PC-3 (cell line): ENCODE measurements at regions not wholly inside any gene's neighbourhood (a gene's known extent, or its start where the extent isn't known, plus 50 kb on each side); places are given as distances from the start of the nearest gene placed in this dataset.
"Not testable (repeated sequence)": the region's sequence is repeated elsewhere in the genome, so short reads cannot be mapped to it uniquely, and the experiment has no call there.

ENCODE experiments used
- ATAC-seq: fragments of 200-7000 bp; cut with Tn5 transposase; 2 replicates; pipeline ENCODE4 v1.9.1; 2020; ENCODE audit warnings: mild to moderate bottlenecking, moderate library complexity
- BruUV-seq: library from RNA; stranded (reverse); fragments of 400-500 nt; replicated peaks from 2 replicates; lab custom pipeline; 2021; lab: Mats Ljungman, UMichigan
- CTCF ChIA-PET: fragments of 300-600 bp; sonication (Branson Sonifier 250); formaldehyde crosslinking; loops from one replicate; lab custom pipeline; 2022; ENCODE audit warnings: antibody characterized with exemption; lab: Charles Lee
- POLR2A ChIA-PET: fragments of 300-600 bp; sonication (Branson Sonifier 250); formaldehyde crosslinking; loops from one replicate; lab custom pipeline; 2022; ENCODE audit warnings: antibody characterized with exemption; ENCODE audit not compliant: unreplicated experiment; lab: Charles Lee
- DNase-seq: peaks from one replicate; pipeline ENCODE4 v3.0.0-alpha.2; 2015
- H2AFZ ChIP-seq: fragments of 300-600 bp; sonication (generic); 2 replicates; pipeline ENCODE4 v1.6.0; 2016; ENCODE audit warnings: antibody characterized with exemption, low read length
- H3F3A ChIP-seq: fragments of 300-600 bp; sonication (generic); one replicate; pipeline ENCODE4 v1.6.0; 2017; ENCODE audit warnings: antibody characterized with exemption, low read length, control low read depth, mild to moderate bottlenecking; ENCODE audit not compliant: unreplicated experiment
- H3K27ac ChIP-seq: fragments of 300-600 bp; sonication (generic); 2 replicates; pipeline ENCODE4 v1.5.1; 2016; ENCODE audit warnings: mild to moderate bottlenecking, low read length
- H3K27me3 ChIP-seq: fragments of 300-600 bp; sonication (generic); 2 replicates; pipeline ENCODE4 v1.6.1; 2016; ENCODE audit warnings: low read length, mixed read lengths
- H3K36me3 ChIP-seq: fragments of 300-600 bp; sonication (generic); 2 replicates; pipeline ENCODE4 v1.6.1; 2016; ENCODE audit warnings: low read depth, mixed run types, low read length, mixed read lengths
- H3K4me1 ChIP-seq: fragments of 300-600 bp; sonication (generic); 2 replicates; pipeline ENCODE4 v1.5.1; 2016; ENCODE audit warnings: low read length; ENCODE audit not compliant: insufficient read depth
- H3K4me2 ChIP-seq: fragments of 300-600 bp; sonication (generic); 2 replicates; pipeline ENCODE4 v1.6.0; 2016; ENCODE audit warnings: low read length
- H3K4me3 ChIP-seq: fragments of 300-600 bp; sonication (generic); 2 replicates; pipeline ENCODE4 v1.5.1; 2016; ENCODE audit warnings: mild to moderate bottlenecking, low read length, mixed read lengths
- H3K79me2 ChIP-seq: fragments of 300-600 bp; sonication (generic); 2 replicates; pipeline ENCODE4 v1.6.1; 2017; ENCODE audit warnings: low read length, mixed read lengths
- H3K9ac ChIP-seq: fragments of 300-600 bp; sonication (generic); 2 replicates; pipeline ENCODE4 v1.6.0; 2016; ENCODE audit warnings: mild to moderate bottlenecking, low read length
- H3K9me2 ChIP-seq: fragments of 300-600 bp; sonication (generic); replicated peaks from 2 replicates; pipeline ENCODE4 v1.6.1; 2016; ENCODE audit warnings: mixed run types, low read length, mixed read lengths
- H3K9me3 ChIP-seq: fragments of 300-600 bp; sonication (generic); 2 replicates; pipeline ENCODE4 v1.6.1; 2016; ENCODE audit warnings: low read length, mixed read lengths
- H4K20me1 ChIP-seq: fragments of 300-600 bp; sonication (generic); 2 replicates; pipeline ENCODE4 v1.6.1; 2016; ENCODE audit warnings: low read length, mixed read lengths
- CTCF ChIP-seq: fragments of 300-600 bp; sonication (generic); conservative IDR thresholded peaks from 2 replicates; pipeline ENCODE4 v1.5.1; 2017; ENCODE audit warnings: antibody characterized with exemption, low read depth, mild to moderate bottlenecking, low read length
- EZH2 ChIP-seq: fragments of 300-600 bp; sonication (generic); IDR thresholded peaks from one replicate; pipeline ENCODE4 v1.6.1; 2017; ENCODE audit warnings: antibody characterized with exemption, mild to moderate bottlenecking, low read length; ENCODE audit not compliant: unreplicated experiment
- EZH2phosphoT487 ChIP-seq: fragments of 300-600 bp; sonication (generic); IDR thresholded peaks from 2 replicates; pipeline ENCODE4 v1.6.1; 2018; ENCODE audit warnings: mild to moderate bottlenecking, antibody characterized with exemption, low read length, borderline replicate concordance
- intact Hi-C: fragments of 100-400 bp; cut with micrococcal nuclease; formaldehyde crosslinking; loops from 2 replicates; pipeline ENCODE4 v1.9.0; 2023

GRCh38 chr1:74943046-74943445 is 191.1 kb upstream of the LHX8 start:
- intact Hi-C loops = no loop called here
- Histone ChIP-seq H2AFZ (no peak overlapping the region), H3K4me1 (no peaks in the 10 kb centered on the region), H3K4me2 (no peak overlapping the region), H3K9ac (no peak overlapping the region), H3F3A (no peaks in the 10 kb centered on the region), H3K27ac (no peak overlapping the region), H3K27me3 (peaks cover 26% of the 10 kb centered on the region), H3K9me2 (no peaks in the 10 kb centered on the region), H4K20me1 (no peaks in the 10 kb centered on the region), H3K79me2 (no peaks in the 10 kb centered on the region), H3K4me3 (no peak overlapping the region), H3K9me3 (no peaks in the 10 kb centered on the region), H3K36me3 (no peaks in the 10 kb centered on the region)
- no TSS peak for BruUV-seq
- ChIA-PET POLR2A (no interaction called here), CTCF (no interaction called here)
- TF ChIP-seq CTCF (no peak), EZH2 (no peak), EZH2phosphoT487 (no peak)
- ATAC-seq = no peak
- DNase-seq = no peak

- BruUV-seq = no TSS peak
- H3K9me2 ChIP-seq = no peaks in the 10 kb centered on the region
- no peak for ATAC-seq
- H3K9ac ChIP-seq = no peak overlapping the region
- CTCF ChIA-PET = no interaction called here
- H3K9me3 ChIP-seq = no peaks in the 10 kb centered on the region
- no peaks in the 10 kb centered on the region for H3K36me3 ChIP-seq
- H4K20me1 ChIP-seq = no peaks in the 10 kb centered on the region
- no peak overlapping the region for H3K27ac ChIP-seq
- no peak overlapping the region for H3K4me2 ChIP-seq
- H3K4me1 ChIP-seq = no peaks in the 10 kb centered on the region
- DNase-seq = no peak
- POLR2A ChIA-PET = no interaction called here
- no peaks in the 10 kb centered on the region for H3K79me2 ChIP-seq
- H3K4me3 ChIP-seq = no peak overlapping the region
- intact Hi-C loops = no loop called here
- H3K27me3 ChIP-seq = peaks cover 23% of the 10 kb centered on the region
- TF ChIP-seq CTCF = no peak
- no peak for TF ChIP-seq EZH2phosphoT487
- no peak for TF ChIP-seq EZH2
- H2AFZ ChIP-seq = no peak overlapping the region
- H3F3A ChIP-seq = no peaks in the 10 kb centered on the region
These were observed 187.8 kb upstream of the LHX8 start for GRCh38 chr1:74946388-74946787.

- H3K79me2 ChIP-seq, H3K27ac ChIP-seq, DNase-seq, H3K9ac ChIP-seq, H3K4me2 ChIP-seq, H3K4me3 ChIP-seq, ATAC-seq, BruUV-seq, CTCF ChIA-PET, H3K9me3 ChIP-seq, POLR2A ChIA-PET, H4K20me1 ChIP-seq, intact Hi-C loops, H3F3A ChIP-seq, H2AFZ ChIP-seq, H3K9me2 ChIP-seq, H3K4me1 ChIP-seq, H3K36me3 ChIP-seq: not testable (repeated sequence)
- H3K27me3 ChIP-seq = peaks cover 23% of the 10 kb centered on the region
These were observed 184.8 kb upstream of the LHX8 start for GRCh38 chr1:74949348-74949747.

- H3F3A ChIP-seq, BruUV-seq, H3K79me2 ChIP-seq, H3K36me3 ChIP-seq, H3K4me1 ChIP-seq, H2AFZ ChIP-seq, H3K4me3 ChIP-seq, H3K4me2 ChIP-seq, DNase-seq, POLR2A ChIA-PET, ATAC-seq, H3K9me2 ChIP-seq, H3K9ac ChIP-seq, H3K9me3 ChIP-seq, CTCF ChIA-PET, H4K20me1 ChIP-seq, H3K27ac ChIP-seq, intact Hi-C loops: not testable (repeated sequence)
- peaks cover 10% of the 10 kb centered on the region for H3K27me3 ChIP-seq
These were observed 182.2 kb upstream of the LHX8 start for GRCh38 chr1:74951981-74952380.
